NCI-H345 treated with DMSO at 0.1 percent for 48 hours (cell line): ENCODE measurements at regions not wholly inside any gene's neighbourhood (a gene's known extent, or its start where the extent isn't known, plus 50 kb on each side); places are given as distances from the start of the nearest gene placed in this dataset.

Experiments
- DNase-seq: peaks from one replicate; lab custom pipeline; 2025; ENCODE audit not compliant: unreplicated experiment; lab: John Stamatoyannopoulos, UW

GRCh38 chr5:142435410-142436115 is 110.7 kb upstream of the SPRY4 start:
- DNase-seq = no peak

- DNase-seq = no peak
These were observed 109.4 kb upstream of the SPRY4 start for GRCh38 chr5:142434322-142434612.

GRCh38 chr5:142433526-142434321 is 108.9 kb upstream of the SPRY4 start:
- no peak for DNase-seq

- DNase-seq = no peak
These were observed 108.1 kb upstream of the SPRY4 start for GRCh38 chr5:142432961-142433360.

GRCh38 chr5:142432369-142432863 is 107.6 kb upstream of the SPRY4 start:
- DNase-seq = peak; percentile 70

GRCh38 chr5:142428773-142429473 is 104.1 kb upstream of the SPRY4 start:
- DNase-seq = no peak

- no peak for DNase-seq
These were observed 103.4 kb upstream of the SPRY4 start for GRCh38 chr5:142428036-142428772.

- no peak for DNase-seq
These were observed 102.7 kb upstream of the SPRY4 start for GRCh38 chr5:142427529-142427928.

- no peak for DNase-seq
These were observed 102.2 kb upstream of the SPRY4 start for GRCh38 chr5:142427015-142427364.

- no peak for DNase-seq
These were observed 101.6 kb upstream of the SPRY4 start for GRCh38 chr5:142426129-142427014.

- DNase-seq = no peak
These were observed 100.7 kb upstream of the SPRY4 start for GRCh38 chr5:142425286-142426065.

GRCh38 chr5:142422429-142422828 is 97.6 kb upstream of the SPRY4 start:
- no peak for DNase-seq

GRCh38 chr5:142421621-142422397 is 97.0 kb upstream of the SPRY4 start:
- DNase-seq = no peak

- DNase-seq = no peak
These were observed 96.4 kb upstream of the SPRY4 start for GRCh38 chr5:142421228-142421617.

GRCh38 chr5:142420561-142421227 is 95.9 kb upstream of the SPRY4 start:
- DNase-seq = no peak

- no peak for DNase-seq
These were observed 87.8 kb upstream of the SPRY4 start for GRCh38 chr5:142412581-142412980.

GRCh38 chr5:142411656-142412425 is 87.0 kb upstream of the SPRY4 start:
- no peak for DNase-seq

GRCh38 chr5:142411103-142411502 is 86.3 kb upstream of the SPRY4 start:
- DNase-seq = no peak
